Lower leg skin (tissue), 4 donors: ENCODE measurements at regions not wholly inside any gene's neighbourhood (a gene's known extent, or its start where the extent isn't known, plus 50 kb on each side); places are given as distances from the start of the nearest gene placed in this dataset.

Experiments used
- DNase-seq, 2 donors: peaks; one replicate each; pipeline ENCODE4 v3.0.0-alpha.2; 2019; ENCODE audit warnings: low spot score in 2 of 2
- H3K4me3 ChIP-seq: fragments of 200-600 bp; sonication (generic); 2 replicates; pipeline ENCODE4 v1.5.1; 2017; ENCODE audit warnings: mild to moderate bottlenecking, low read depth; ENCODE audit not compliant: poor library complexity, severe bottlenecking
- CTCF ChIP-seq, 3 donors: fragments of 450-650 bp; IDR thresholded peaks; one replicate each; pipeline ENCODE4 v1.5.1; 2016; ENCODE audit warnings: antibody characterized with exemption in 3 of 3, mild to moderate bottlenecking in 3 of 3, moderate library complexity in 2 of 3
- POLR2A ChIP-seq, 2 donors: fragments of 450-650 bp; IDR thresholded peaks; one replicate each; pipeline ENCODE4 v1.6.1; 2016 to 2017; ENCODE audit warnings: antibody characterized with exemption in 2 of 2, mild to moderate bottlenecking in 1 of 2, moderate library complexity in 1 of 2
- WGBS, 2 donors: methylation state at CpG; one replicate each; pipeline ENCODE4 v1.1.5; 2018; 5-methylcytosine and 5-hydroxymethylcytosine counted together
- intact Hi-C: fragments of 100-400 bp; cut with DNase I; formaldehyde crosslinking; loops from one replicate; pipeline ENCODE4 v1.15.0; 2023; ENCODE audit warnings: low total_unique reads

DNA sequence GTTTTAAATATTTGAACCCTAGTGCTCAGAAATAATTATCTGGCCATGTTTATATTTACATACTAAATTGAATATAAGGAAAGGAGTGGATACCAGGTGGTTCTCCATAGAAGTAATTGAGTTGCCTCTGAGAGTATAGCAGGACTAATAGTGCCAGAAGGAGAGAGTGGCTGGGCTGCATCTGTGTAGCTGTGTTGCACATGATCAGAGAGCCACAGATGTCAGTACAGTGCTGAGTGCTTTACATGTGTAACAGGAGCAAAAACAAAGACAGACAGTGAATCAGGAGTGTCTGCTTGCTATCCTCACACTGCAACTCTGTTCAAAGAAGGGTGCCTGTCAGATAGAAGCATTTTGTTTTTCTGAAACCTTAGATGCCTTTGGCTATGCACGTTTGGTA lies 353.9 kb upstream of the PAPPA start:
- TF ChIP-seq POLR2A (IDR thresholded peaks at IDR 0.05) (no peak), CTCF (IDR thresholded peaks at IDR 0.05) (no peak)
- 0 to 17% methylated on average over 1 of the region's 1 CpG for WGBS, 2 donors
- intact Hi-C loops = no loop called here
- H3K4me3 ChIP-seq = no peak overlapping the region
- no peak for DNase-seq

- TF ChIP-seq POLR2A (IDR thresholded peaks at IDR 0.05) (no peak), CTCF (IDR thresholded peaks at IDR 0.05) (no peak)
- no peak for DNase-seq
- H3K4me3 ChIP-seq = no peak overlapping the region
- intact Hi-C loops = no loop called here
- 80 to 96% methylated on average over 3 of the region's 3 CpGs for WGBS, 2 donors
Observed at GRCh38 chr9:115804206-115804605, 349.4 kb upstream of the PAPPA start.

DNA sequence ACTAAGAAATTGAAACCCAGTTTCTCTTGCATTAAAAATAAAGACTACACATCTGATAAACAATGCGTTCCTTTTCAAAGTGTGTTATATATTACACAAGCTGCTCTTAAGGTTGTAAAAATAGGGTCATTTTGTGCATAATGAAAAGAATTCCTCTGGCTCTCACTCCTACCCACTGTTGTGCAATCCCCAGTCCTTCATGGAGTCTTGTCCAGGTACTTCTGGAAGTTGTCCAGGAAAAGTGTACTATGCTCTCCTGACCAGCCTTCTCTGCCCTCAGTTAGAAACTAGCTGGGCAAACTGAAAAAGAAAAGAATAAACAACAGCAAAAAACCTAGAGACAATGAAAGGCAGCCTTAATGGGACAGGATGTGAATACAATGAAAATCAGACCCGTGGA lies 345.5 kb upstream of the PAPPA start:
- intact Hi-C loops = no loop called here
- no peak for TF ChIP-seq POLR2A (IDR thresholded peaks at IDR 0.05)
- no peak for TF ChIP-seq CTCF (IDR thresholded peaks at IDR 0.05)
- 62 to 69% methylated on average over 2 of the region's 2 CpGs for WGBS, 2 donors
- no peak for DNase-seq
- no peak overlapping the region for H3K4me3 ChIP-seq

GRCh38 chr9:115808695-115809094 lies 344.9 kb upstream of the PAPPA start:
- H3K4me3 ChIP-seq = no peak overlapping the region
- TF ChIP-seq CTCF (IDR thresholded peaks at IDR 0.05) = no peak
- no peak for DNase-seq
- 71 to 72% methylated on average over 5 of the region's 5 CpGs for WGBS, 2 donors
- intact Hi-C loops = no loop called here

DNA sequence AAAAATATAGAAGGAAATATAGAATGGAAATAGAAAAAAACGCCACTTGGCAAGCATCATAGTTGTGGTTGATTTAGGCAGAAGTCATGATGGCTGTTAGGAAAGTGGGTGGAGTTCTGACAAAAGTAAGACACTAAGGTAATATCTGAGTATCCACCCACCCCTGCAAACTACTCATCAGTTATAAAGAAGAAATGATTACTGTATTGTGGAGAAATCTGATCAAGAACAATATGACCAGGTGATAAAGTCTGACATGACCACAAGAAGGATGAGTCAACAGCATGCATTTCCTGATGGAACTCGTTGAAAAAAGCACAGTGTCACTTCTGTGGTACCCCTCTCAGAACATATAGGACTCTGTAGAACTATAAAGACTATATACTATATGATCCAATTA lies 343.4 kb upstream of the PAPPA start:
- intact Hi-C loops = no loop called here
- TF ChIP-seq POLR2A (IDR thresholded peaks at IDR 0.05) = no peak
- no peak for TF ChIP-seq CTCF (IDR thresholded peaks at IDR 0.05)
- 55 to 61% methylated on average over 2 of the region's 2 CpGs for WGBS, 2 donors
- DNase-seq = no peak
- no peak overlapping the region for H3K4me3 ChIP-seq

DNA sequence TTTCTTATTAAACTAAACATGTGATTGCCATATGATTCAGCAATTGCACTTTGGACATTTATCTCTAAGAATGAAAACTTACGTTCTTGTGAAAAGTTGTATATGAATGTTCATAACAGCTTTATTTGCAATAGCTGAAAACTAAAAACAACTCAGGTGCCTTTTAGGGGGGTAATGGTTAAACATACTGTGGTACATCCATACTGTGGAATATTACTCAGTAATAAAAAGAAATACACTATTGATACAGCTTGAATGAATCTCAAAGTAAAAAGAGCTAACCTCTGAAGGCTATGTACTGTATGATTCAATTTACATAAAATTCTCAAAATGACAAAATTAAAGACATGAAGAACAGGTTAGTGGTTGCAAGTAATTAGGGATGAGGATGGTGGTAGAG lies 339.5 kb upstream of the PAPPA start:
- intact Hi-C loops = no loop called here

More for the DNA sequence above, 339.5 kb upstream of the PAPPA start:
- TF ChIP-seq CTCF (IDR thresholded peaks at IDR 0.05) = no peak
- H3K4me3 ChIP-seq = no peak overlapping the region
- 78% methylated on average over 1 of the region's 1 CpG for whole genome bisulfite sequencing, 2 donors
- DNase-seq = no peak
